Duodenal mucosa (tissue), 2 donors: ENCODE measurements at regions not wholly inside any gene's neighbourhood (a gene's known extent, or its start where the extent isn't known, plus 50 kb on each side); places are given as distances from the start of the nearest gene placed in this dataset.

Experiments
- H3K27ac ChIP-seq: one replicate; pipeline ENCODE4 v1.7.0; 2013; ENCODE audit warnings: low read depth, low read length
- H3K27me3 ChIP-seq, 2 donors: one replicate each; pipeline ENCODE4 v1.7.0; 2013; ENCODE audit warnings: low read length in 2 of 2, control low read depth in 1 of 2; ENCODE audit not compliant: insufficient read depth in 2 of 2, control insufficient read depth in 1 of 2
- H3K36me3 ChIP-seq, 2 donors: one replicate each; pipeline ENCODE4 v1.7.0; 2013; ENCODE audit warnings: low read length in 2 of 2, control low read depth in 1 of 2; ENCODE audit not compliant: insufficient read depth in 2 of 2, control insufficient read depth in 1 of 2
- H3K4me1 ChIP-seq, 2 donors: one replicate each; pipeline ENCODE4 v1.7.0; 2013; ENCODE audit warnings: low read length in 2 of 2, control low read depth in 1 of 2; ENCODE audit not compliant: insufficient read depth in 2 of 2, control insufficient read depth in 1 of 2
- H3K4me3 ChIP-seq, 2 donors: one replicate each; pipeline ENCODE4 v1.7.0; 2013; ENCODE audit warnings: low read length in 2 of 2, low read depth in 1 of 2
- H3K9ac ChIP-seq, 2 donors: one replicate each; pipeline ENCODE4 v1.7.0; 2013; ENCODE audit warnings: low read length in 2 of 2, low read depth in 1 of 2
- H3K9me3 ChIP-seq, 2 donors: one replicate each; pipeline ENCODE4 v1.7.0; 2013; ENCODE audit warnings: low read length in 2 of 2, control low read depth in 1 of 2; ENCODE audit not compliant: control insufficient read depth in 1 of 2

- H3K4me3 ChIP-seq: no peak overlapping the region
- no peaks in the 10 kb centered on the region for H3K36me3 ChIP-seq
- H3K9me3 ChIP-seq: no peaks in the 10 kb centered on the region
- H3K4me1 ChIP-seq: no peaks in the 10 kb centered on the region
- no peak overlapping the region for H3K27ac ChIP-seq
- H3K27me3 ChIP-seq: no peaks in the 10 kb centered on the region
- no peak overlapping the region for H3K9ac ChIP-seq
Observed at GRCh38 chr7:46318276-46318675, 397.2 kb upstream of the IGFBP3 start.

- Histone ChIP-seq H3K9me3 (no peaks in the 10 kb centered on the region), H3K4me1 (no peaks in the 10 kb centered on the region), H3K9ac (no peak overlapping the region), H3K27ac (no peak overlapping the region), H3K27me3 (no peaks in the 10 kb centered on the region), H3K4me3 (no peak overlapping the region), H3K36me3 (no peaks in the 10 kb centered on the region)
Observed at GRCh38 chr7:46317256-46317655, 396.2 kb upstream of the IGFBP3 start.

GRCh38 chr7:46315891-46316290 is 394.8 kb upstream of the IGFBP3 start:
- no peaks in the 10 kb centered on the region for H3K9me3 ChIP-seq
- no peak overlapping the region for H3K4me3 ChIP-seq
- no peaks in the 10 kb centered on the region for H3K36me3 ChIP-seq
- H3K27me3 ChIP-seq: no peaks in the 10 kb centered on the region
- no peak overlapping the region for H3K27ac ChIP-seq
- no peaks in the 10 kb centered on the region for H3K4me1 ChIP-seq
- H3K9ac ChIP-seq: no peak overlapping the region

GRCh38 chr7:46301677-46302076 is 380.6 kb upstream of the IGFBP3 start:
- no peak overlapping the region for H3K27ac ChIP-seq
- H3K4me3 ChIP-seq: no peak overlapping the region
- H3K36me3 ChIP-seq: no peaks in the 10 kb centered on the region
- H3K4me1 ChIP-seq: no peaks in the 10 kb centered on the region
- peaks cover 0 to 7% of the 10 kb centered on the region in 2 donors for H3K9me3 ChIP-seq
- no peak overlapping the region for H3K9ac ChIP-seq
- H3K27me3 ChIP-seq: no peaks in the 10 kb centered on the region

GRCh38 chr7:46297515-46297914 is 376.4 kb upstream of the IGFBP3 start:
- Histone ChIP-seq H3K4me3 (no peak overlapping the region), H3K27ac (no peak overlapping the region), H3K9me3 (peaks cover 0 to 7% of the 10 kb centered on the region in 2 donors), H3K9ac (no peak overlapping the region), H3K4me1 (no peaks in the 10 kb centered on the region), H3K36me3 (no peaks in the 10 kb centered on the region), H3K27me3 (no peaks in the 10 kb centered on the region)

- Histone ChIP-seq H3K4me3 (no peak overlapping the region), H3K9ac (no peak overlapping the region), H3K9me3 (peaks cover 0 to 7% of the 10 kb centered on the region in 2 donors), H3K36me3 (no peaks in the 10 kb centered on the region), H3K4me1 (no peaks in the 10 kb centered on the region), H3K27me3 (no peaks in the 10 kb centered on the region), H3K27ac (no peak overlapping the region)
Observed at GRCh38 chr7:46296526-46296925, 375.5 kb upstream of the IGFBP3 start.

- no peaks in the 10 kb centered on the region for H3K4me1 ChIP-seq
- H3K36me3 ChIP-seq: no peaks in the 10 kb centered on the region
- no peak overlapping the region for H3K9ac ChIP-seq
- no peaks in the 10 kb centered on the region for H3K27me3 ChIP-seq
- peaks cover 0 to 7% of the 10 kb centered on the region in 2 donors for H3K9me3 ChIP-seq
- H3K4me3 ChIP-seq: no peak overlapping the region
- H3K27ac ChIP-seq: no peak overlapping the region
Observed at GRCh38 chr7:46294381-46294780, 373.3 kb upstream of the IGFBP3 start.

GRCh38 chr7:46292741-46293140 is 371.7 kb upstream of the IGFBP3 start:
- H3K9ac ChIP-seq: no peak overlapping the region
- H3K4me1 ChIP-seq: no peaks in the 10 kb centered on the region
- no peaks in the 10 kb centered on the region for H3K36me3 ChIP-seq
- H3K27ac ChIP-seq: no peak overlapping the region
- no peaks in the 10 kb centered on the region for H3K27me3 ChIP-seq
- H3K9me3 ChIP-seq: peaks cover 0 to 6% of the 10 kb centered on the region in 2 donors
- H3K4me3 ChIP-seq: no peak overlapping the region

- H3K4me3 ChIP-seq: no peak overlapping the region
- H3K9ac ChIP-seq: no peak overlapping the region
- H3K27me3 ChIP-seq: no peaks in the 10 kb centered on the region
- no peak overlapping the region for H3K27ac ChIP-seq
- H3K36me3 ChIP-seq: no peaks in the 10 kb centered on the region
- no peaks in the 10 kb centered on the region for H3K9me3 ChIP-seq
- no peaks in the 10 kb centered on the region for H3K4me1 ChIP-seq
Observed at GRCh38 chr7:46291601-46292150, 370.6 kb upstream of the IGFBP3 start.

- no peaks in the 10 kb centered on the region for H3K27me3 ChIP-seq
- no peak overlapping the region for H3K9ac ChIP-seq
- no peaks in the 10 kb centered on the region for H3K36me3 ChIP-seq
- no peak overlapping the region for H3K4me3 ChIP-seq
- no peak overlapping the region for H3K27ac ChIP-seq
- no peaks in the 10 kb centered on the region for H3K4me1 ChIP-seq
- H3K9me3 ChIP-seq: no peaks in the 10 kb centered on the region
Observed at GRCh38 chr7:46291050-46291438, 370.0 kb upstream of the IGFBP3 start.
